Kidney (tissue), 13 donors: ENCODE measurements at regions not wholly inside any gene's neighbourhood (a gene's known extent, or its start where the extent isn't known, plus 50 kb on each side); places are given as distances from the start of the nearest gene placed in this dataset.
A peak's percentile ranks its signal among the peaks of the same experiment; 100 is the strongest.

ENCODE experiments used
- DNase-seq, 5 donors: peaks; one replicate each; pipeline ENCODE4 v3.0.0-alpha.2; 2013 to 2020
- FAIRE-seq: peaks from 2 replicates; lab custom pipeline; 2012; peaks lifted over from hg19 to GRCh38; lab: Jason Lieb, UNC
- H3K27ac ChIP-seq, 2 donors: one replicate each; pipeline ENCODE4 v1.7.0; 2013; ENCODE audit warnings: low read depth in 2 of 2, low read length in 2 of 2, inconsistent platforms in 1 of 2
- H3K27me3 ChIP-seq: one replicate; pipeline ENCODE4 v1.7.1; 2013; ENCODE audit warnings: low read length, inconsistent platforms; ENCODE audit not compliant: control insufficient read depth, insufficient read depth
- H3K36me3 ChIP-seq, 3 donors: one replicate each; pipeline versions ENCODE4 v1.7.0 to v1.7.1; 2013; ENCODE audit warnings: low read length in 3 of 3, control low read depth in 1 of 3, inconsistent platforms in 1 of 3; ENCODE audit not compliant: insufficient read depth in 3 of 3, control insufficient read depth in 2 of 3
- H3K4me1 ChIP-seq, 3 donors: one replicate each; pipeline versions ENCODE4 v1.7.0 to v1.7.1; 2013; ENCODE audit warnings: low read length in 3 of 3, inconsistent platforms in 1 of 3, low read depth in 1 of 3; ENCODE audit not compliant: control insufficient read depth in 2 of 3, insufficient read depth in 2 of 3
- H3K4me3 ChIP-seq, 3 donors: one replicate each; pipeline versions ENCODE4 v1.7.0 to v1.8.1; 2013; ENCODE audit warnings: low read length in 3 of 3, control low read depth in 1 of 3, inconsistent platforms in 1 of 3
- H3K9ac ChIP-seq, 3 donors: one replicate each; pipeline versions ENCODE4 v1.7.0 to v1.7.1; 2013; ENCODE audit warnings: low read length in 3 of 3, control low read depth in 1 of 3, inconsistent platforms in 1 of 3
- H3K9me3 ChIP-seq, 3 donors: one replicate each; pipeline versions ENCODE4 v1.7.0 to v1.7.1; 2013; ENCODE audit warnings: low read length in 3 of 3, control low read depth in 1 of 3, inconsistent platforms in 1 of 3; ENCODE audit not compliant: control insufficient read depth in 2 of 3, insufficient read depth in 1 of 3
- intact Hi-C: fragments of 100-400 bp; cut with DNase I; formaldehyde crosslinking; loops from one replicate; pipeline ENCODE4 v1.11.1; 2022
- TF ChIP-seq, protein P1 (sequence below): IDR thresholded peaks from 3 replicates; pipeline ENCODE4 v1.5.1; 2012; ENCODE audit warnings: mild to moderate bottlenecking, moderate library complexity, borderline replicate concordance; ENCODE audit not compliant: insufficient read depth; ENCODE audit errors: extremely low read depth
- donor health status: control.
- donor health status: control.
- donor health status: control.
- donor health status: control.
- donor health status: control.
- donor health status: DM: yes; HTN: yes; CAD: no.
- donor health status: Normal renal cell carcinoma (clear cell type).

DNA sequence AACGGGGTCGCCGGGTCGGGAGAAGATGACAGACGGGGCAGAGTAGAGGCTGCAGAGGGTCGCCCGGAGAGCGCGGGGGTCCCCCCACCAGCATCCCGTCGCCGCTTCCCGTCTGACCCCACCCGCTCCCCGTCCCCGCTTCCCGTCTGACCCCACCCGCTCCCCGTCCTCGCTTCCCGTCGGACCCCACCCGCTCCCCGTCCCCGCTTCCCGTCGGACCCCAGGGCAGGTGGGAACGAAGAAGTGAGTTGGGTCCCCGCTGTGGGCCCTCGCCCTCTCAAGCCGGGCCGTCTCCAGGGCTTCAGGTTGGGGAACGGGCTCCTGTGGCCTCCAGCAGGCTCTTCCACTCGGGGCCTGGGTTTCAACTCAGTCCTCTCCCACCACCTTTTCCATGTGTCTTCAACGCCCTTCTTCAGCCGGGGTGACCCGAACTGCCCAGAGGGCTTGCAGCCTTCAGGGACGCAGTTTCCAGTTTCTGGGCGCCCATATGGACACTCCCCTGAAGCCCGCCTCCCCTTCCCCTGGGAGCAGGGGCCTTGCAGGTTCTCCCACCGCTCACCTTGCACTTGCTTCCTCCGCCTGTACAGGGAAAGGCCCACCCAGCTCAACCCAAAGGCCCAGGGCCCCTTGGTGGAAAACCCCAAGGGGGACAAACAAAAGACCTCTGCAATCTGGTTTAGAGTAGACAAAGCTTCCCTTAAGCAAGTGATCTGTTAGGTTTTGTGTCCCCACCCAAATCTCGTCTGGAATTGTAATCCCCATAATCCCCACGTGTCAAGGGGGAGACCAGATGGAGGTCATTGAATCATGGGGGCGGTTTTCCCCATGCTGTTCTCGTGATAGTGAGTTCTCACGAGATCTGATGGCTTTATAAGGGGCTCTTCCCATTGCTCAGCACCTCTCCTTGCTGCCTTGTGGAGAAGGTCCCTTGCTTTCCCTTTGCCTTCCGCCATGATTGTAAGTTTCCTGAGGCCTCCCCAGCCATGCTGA lies 66.5 kb downstream of the TNFAIP2 start:
- no peak for DNase-seq
- Histone ChIP-seq H3K4me3 (no peak overlapping the region), H3K27ac (no peak overlapping the region), H3K4me1 (peaks cover 0 to 15% (median 13%) of the 10 kb centered on the region in 3 donors), H3K27me3 (peaks cover 4% of the 10 kb centered on the region), H3K36me3 (no peaks in the 10 kb centered on the region), H3K9me3 (no peaks in the 10 kb centered on the region), H3K9ac (no peak overlapping the region)
- TF ChIP-seq, protein P1, sequence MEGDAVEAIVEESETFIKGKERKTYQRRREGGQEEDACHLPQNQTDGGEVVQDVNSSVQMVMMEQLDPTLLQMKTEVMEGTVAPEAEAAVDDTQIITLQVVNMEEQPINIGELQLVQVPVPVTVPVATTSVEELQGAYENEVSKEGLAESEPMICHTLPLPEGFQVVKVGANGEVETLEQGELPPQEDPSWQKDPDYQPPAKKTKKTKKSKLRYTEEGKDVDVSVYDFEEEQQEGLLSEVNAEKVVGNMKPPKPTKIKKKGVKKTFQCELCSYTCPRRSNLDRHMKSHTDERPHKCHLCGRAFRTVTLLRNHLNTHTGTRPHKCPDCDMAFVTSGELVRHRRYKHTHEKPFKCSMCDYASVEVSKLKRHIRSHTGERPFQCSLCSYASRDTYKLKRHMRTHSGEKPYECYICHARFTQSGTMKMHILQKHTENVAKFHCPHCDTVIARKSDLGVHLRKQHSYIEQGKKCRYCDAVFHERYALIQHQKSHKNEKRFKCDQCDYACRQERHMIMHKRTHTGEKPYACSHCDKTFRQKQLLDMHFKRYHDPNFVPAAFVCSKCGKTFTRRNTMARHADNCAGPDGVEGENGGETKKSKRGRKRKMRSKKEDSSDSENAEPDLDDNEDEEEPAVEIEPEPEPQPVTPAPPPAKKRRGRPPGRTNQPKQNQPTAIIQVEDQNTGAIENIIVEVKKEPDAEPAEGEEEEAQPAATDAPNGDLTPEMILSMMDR = no peak
- intact Hi-C loops = no loop called here
- FAIRE-seq = no peak

GRCh38 chr14:103190741-103191140 lies 67.5 kb downstream of the TNFAIP2 start:
- FAIRE-seq = no peak
- intact Hi-C loops = no loop called here
- H3K4me3 ChIP-seq = no peak overlapping the region

DNA sequence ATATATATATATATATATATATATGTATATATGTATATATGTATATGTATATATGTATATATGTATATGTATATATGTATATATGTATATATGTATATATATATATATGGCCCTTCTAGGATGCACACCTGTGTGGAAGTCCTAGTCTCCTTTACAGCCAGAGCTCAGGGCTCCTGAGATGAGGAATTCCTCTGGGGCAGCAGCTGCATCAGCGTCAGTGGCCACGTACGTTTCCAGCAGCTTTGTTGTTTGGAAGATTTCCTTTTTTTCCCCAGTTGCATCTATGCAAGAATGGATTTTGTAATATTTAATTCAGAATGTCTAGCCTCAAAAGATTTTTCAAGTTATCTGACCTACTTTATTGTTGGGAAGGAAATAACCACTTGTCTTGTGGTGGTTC lies 68.6 kb downstream of the TNFAIP2 start:
- FAIRE-seq (no peak), DNase-seq (no peak)
- no peak overlapping the region for H3K9ac ChIP-seq
- no peak overlapping the region for H3K4me3 ChIP-seq
- peaks cover 4% of the 10 kb centered on the region for H3K27me3 ChIP-seq
- H3K4me1 ChIP-seq = peaks cover 0 to 10% (median 9%) of the 10 kb centered on the region in 3 donors
- H3K27ac ChIP-seq = no peak overlapping the region
- intact Hi-C loops = no loop called here
- no peaks in the 10 kb centered on the region for H3K9me3 ChIP-seq
- TF ChIP-seq, protein P1 = no peak
- H3K36me3 ChIP-seq = no peaks in the 10 kb centered on the region

More at GRCh38 chr14:103190741-103191140, 67.5 kb downstream of the TNFAIP2 start:
- peaks cover 0 to 15% (median 13%) of the 10 kb centered on the region in 3 donors for H3K4me1 ChIP-seq
- TF ChIP-seq, protein P1 = no peak
- no peaks in the 10 kb centered on the region for H3K36me3 ChIP-seq
- H3K27me3 ChIP-seq = peaks cover 4% of the 10 kb centered on the region
- H3K9ac ChIP-seq = no peak overlapping the region
- H3K9me3 ChIP-seq = no peaks in the 10 kb centered on the region
- no peak overlapping the region for H3K27ac ChIP-seq
- peak in 1 of 5 donors; percentile 9 for DNase-seq
